ENCODE measurements at regions not wholly inside any gene's neighbourhood (a gene's known extent, or its start where the extent isn't known, plus 50 kb on each side); places are given as distances from the start of the nearest gene placed in this dataset.
"Not testable (repeated sequence)": the region's sequence is repeated elsewhere in the genome, so short reads cannot be mapped to it uniquely, and the experiment has no call there.

DNA sequence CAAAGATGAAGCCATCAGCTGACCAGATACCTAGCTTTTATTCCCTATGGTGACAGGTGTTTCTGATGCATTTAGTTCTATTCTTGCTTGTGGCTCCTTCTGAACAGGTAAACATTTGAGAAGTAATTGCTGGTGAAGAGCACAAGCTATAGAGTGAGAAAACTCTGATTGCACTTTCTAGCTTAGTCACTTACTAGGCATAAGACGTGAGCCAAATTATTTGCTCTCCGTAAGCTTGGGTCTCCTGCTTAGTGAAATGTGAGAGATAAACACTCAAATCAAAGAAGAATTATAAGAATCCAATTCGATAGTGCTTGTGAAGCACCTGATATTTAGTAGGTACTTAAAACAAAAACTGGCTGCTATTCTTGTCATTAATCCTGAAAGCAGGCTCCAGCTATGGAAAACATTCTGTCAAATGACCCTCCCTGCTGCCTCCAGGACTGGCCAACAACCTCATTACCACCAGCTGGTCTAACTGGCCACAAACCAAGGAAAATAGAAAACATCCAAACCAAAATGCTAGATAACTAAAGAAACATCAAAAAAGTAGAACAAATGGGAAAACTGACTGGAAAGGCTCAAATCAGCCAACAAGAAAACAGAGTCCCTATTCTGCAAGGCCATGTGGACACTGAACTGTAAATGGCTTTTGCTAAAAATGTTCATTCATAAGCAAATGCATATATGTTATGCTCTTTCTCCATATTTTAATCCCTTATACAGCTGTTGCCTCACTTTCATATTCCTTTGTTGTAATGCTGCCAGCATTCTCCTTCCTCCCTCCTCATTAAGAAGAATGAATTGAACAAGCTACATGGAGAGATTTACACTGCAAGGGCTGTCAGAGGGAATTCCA, 616.1 kb downstream of the DTWD2 start:
- no peak for DNase-seq (ENCODE audit: low spot score)

DNA sequence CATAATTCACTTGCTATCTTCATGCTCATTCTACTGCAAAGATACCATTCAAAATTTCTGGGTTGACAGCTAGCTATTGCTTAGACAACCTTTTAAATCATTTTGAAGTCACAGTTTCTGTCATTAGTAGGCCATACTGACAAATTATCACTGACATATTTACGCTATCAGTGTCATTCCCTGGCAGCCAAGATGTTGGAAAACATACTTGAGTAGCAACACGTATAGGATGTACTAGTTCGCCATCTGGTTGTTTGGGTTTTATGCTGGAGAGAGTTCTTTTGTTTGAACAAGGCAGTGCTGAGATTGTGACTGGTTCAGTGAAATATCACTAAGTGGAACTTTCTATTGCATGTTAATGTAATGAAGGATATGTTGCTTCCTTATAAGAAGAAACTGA, 621.9 kb downstream of the DTWD2 start:
- no peak for DNase-seq (ENCODE audit: low spot score)

GRCh38 chr5:118365718-118366117, 622.6 kb downstream of the DTWD2 start:
- no peak for DNase-seq (ENCODE audit: low spot score)

DNA sequence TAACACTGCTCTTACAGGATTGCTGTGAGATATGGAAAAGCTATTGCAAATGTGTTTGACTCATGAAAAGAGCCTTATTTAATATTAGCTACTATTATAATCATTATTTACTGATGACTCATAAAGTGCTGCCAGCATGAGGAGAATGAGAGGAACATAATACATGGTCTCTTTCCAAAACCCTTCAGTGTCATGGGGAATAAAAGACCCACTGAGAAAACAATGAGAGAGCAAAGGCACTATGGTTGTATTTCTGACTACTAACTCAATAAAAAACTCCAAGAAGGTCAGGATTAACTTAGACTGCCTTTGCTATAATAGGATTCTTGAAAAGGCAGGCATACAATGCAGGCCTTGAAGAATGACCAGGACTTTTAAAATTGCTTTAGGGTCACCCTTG, 633.5 kb downstream of the DTWD2 start:
- no peak for DNase-seq (ENCODE audit: low spot score)

GRCh38 chr5:118353970-118354369, 634.4 kb downstream of the DTWD2 start:
- DNase-seq (ENCODE audit: low spot score): no peak

GRCh38 chr5:118336468-118336867, 651.9 kb downstream of the DTWD2 start:
- DNase-seq (ENCODE audit: low spot score): no peak

DNA sequence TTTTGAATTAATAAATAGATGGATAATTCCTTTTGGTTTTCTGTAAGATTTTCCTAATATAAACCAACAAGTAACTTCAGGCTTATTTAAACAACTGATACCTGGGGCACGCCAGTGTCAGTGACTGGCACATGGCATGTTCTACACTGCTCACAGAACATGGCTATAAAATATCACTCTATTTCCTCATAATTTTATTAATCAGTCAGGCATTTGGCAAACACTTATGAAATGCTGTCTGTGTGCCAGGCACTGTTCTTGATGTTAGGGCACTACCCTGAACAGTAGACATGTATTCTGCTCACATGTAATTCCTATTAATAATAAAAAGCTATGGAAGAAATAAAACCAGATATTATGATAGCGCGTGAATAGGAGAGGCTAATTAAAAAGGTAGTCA, 661.0 kb downstream of the DTWD2 start:
- DNase-seq (ENCODE audit: low spot score): no peak

GRCh38 chr5:118326481-118327045, 661.8 kb downstream of the DTWD2 start:
- no peak for DNase-seq (ENCODE audit: low spot score)

DNA sequence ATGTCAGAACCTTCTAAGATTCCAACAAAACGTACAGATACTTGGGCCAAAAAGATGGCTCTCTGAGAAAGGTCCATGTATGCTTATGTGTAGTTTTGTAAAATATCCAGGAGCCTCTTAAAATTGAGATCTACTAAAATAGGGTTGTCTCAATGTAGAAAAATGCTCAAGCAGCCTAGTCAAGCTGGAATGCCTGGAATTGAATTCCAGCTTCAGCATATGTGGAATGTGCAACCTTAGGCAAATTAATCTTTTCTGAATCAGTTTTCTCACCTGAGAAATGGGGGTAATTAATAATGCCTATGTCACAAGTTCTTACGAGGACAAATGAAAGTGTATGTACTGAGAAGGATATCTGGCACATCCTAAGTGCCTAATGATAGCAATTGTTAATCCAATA, 662.4 kb downstream of the DTWD2 start:
- no peak for DNase-seq (ENCODE audit: low spot score)

GRCh38 chr5:118323723-118324122, 664.6 kb downstream of the DTWD2 start:
- DNase-seq (ENCODE audit: low spot score): not testable (repeated sequence)

GRCh38 chr5:118321081-118321480, 667.3 kb downstream of the DTWD2 start:
- no peak for DNase-seq (ENCODE audit: low spot score)

- DNase-seq (ENCODE audit: low spot score): no peak
These were observed 668.2 kb downstream of the DTWD2 start for GRCh38 chr5:118320121-118320520.

DNA sequence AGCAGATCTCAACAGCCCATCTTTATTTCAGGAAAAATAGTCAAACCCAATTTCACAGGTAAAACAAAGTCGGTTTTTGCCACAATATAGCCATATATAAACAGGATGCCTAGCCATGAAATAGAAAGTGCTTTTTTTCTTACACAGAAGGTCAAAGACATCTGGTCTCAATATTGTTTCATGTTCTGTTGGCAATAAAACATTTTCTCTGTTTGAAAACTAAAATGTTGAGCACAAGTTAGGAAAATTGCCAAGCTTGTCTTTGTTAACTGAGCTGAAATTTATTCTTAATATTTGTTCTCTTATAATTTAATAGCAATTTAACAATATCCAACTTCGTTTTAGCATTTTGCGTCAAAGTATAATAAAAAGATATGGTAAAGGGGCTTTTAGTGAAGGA, 673.4 kb downstream of the DTWD2 start:
- no peak for DNase-seq (ENCODE audit: low spot score)

- DNase-seq (ENCODE audit: low spot score): no peak
These were observed 677.1 kb downstream of the DTWD2 start for GRCh38 chr5:118311103-118311819.

GRCh38 chr5:118310401-118310800, 677.9 kb downstream of the DTWD2 start:
- no peak for DNase-seq (ENCODE audit: low spot score)

GRCh38 chr5:118303296-118303695, 685.1 kb downstream of the DTWD2 start:
- no peak for DNase-seq (ENCODE audit: low spot score)

DNA sequence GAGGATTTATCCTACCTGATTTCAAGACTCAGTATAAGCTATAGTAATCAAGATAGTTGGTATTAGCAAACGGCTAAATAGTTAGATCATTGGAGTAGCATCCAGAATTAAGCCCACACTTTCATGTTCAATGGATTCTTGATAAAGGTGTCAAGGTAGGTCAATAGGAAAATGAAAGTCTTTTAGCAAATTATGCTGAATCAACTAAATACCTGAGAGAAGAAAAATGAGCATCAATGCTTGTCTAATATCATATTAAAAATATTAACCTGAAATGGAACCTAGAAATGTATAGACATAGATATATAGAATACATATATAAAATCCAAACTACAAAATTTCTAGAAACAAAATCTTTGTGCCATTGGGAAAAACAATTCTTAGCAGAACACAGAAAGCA, 685.6 kb downstream of the DTWD2 start:
- no peak for DNase-seq (ENCODE audit: low spot score)

- DNase-seq (ENCODE audit: low spot score): no peak
These were observed 686.7 kb downstream of the DTWD2 start for GRCh38 chr5:118301696-118302095.

DNA sequence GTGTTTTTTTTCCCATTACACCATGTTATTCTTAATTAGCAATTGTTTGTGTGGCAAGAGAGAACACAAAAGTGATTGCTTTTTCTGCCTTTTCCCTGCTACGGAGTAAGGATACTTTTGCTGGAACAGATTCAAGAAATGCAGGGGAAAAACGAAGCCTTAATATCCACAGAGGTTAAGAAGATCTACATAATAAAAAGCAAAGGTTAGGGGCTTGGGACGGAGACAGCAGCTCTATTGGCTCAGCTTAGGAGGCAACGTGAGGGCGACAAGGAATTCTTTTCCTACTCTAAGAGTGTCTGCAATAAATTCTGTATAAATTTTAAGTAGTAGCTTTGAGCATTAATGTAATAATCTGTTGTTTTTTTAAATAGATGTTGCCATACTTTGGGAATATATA, 693.3 kb downstream of the DTWD2 start:
- no peak for DNase-seq (ENCODE audit: low spot score)

GRCh38 chr5:118293378-118293777, 695.0 kb downstream of the DTWD2 start:
- no peak for DNase-seq (ENCODE audit: low spot score)

- DNase-seq (ENCODE audit: low spot score): no peak
These were observed 698.1 kb downstream of the DTWD2 start for GRCh38 chr5:118290204-118290603.

DNA sequence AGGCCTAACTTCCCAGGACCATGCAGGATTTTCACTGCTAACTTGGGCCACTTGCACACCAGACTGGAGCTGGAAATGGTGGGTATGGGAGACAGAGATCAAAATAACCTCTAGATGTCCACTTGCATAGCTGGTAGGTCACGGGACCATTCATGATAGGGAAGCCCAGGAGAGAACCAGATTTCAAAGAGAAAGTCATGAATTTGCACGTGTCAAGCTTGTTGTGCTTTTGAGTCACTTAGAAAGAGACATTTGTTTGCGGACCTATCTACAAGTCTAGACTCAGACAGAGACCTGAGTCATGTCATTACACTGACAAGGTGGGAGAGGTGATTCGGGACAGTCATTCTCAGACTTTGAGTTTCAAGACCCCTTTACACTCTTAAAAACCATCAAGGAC, 704.1 kb downstream of the DTWD2 start:
- not testable (repeated sequence) for DNase-seq (ENCODE audit: low spot score)

- not testable (repeated sequence) for DNase-seq (ENCODE audit: low spot score)
These were observed 705.8 kb downstream of the DTWD2 start for GRCh38 chr5:118282480-118283038.

All from CD4-positive, alpha-beta T cell treated with Interleukin-6 at 100 ng/mL for 8 hours (primary cell).